ENCODE measurements at regions not wholly inside any gene's neighbourhood (a gene's known extent, or its start where the extent isn't known, plus 50 kb on each side); places are given as distances from the start of the nearest gene placed in this dataset.

- no peak for DNase-seq (ENCODE audit: extremely low read depth, insufficient read length)
- Histone ChIP-seq H3K27me3 (replicated peaks; ENCODE audit: control insufficient read depth, insufficient read depth, low read length) (no peaks in the 10 kb centered on the region), H3K4me3 (replicated peaks; ENCODE audit: low read depth, low read length) (no peak overlapping the region), H3K36me3 (ENCODE audit: control insufficient read depth, insufficient read depth, low read length) (no peaks in the 10 kb centered on the region)
- no peak for TF ChIP-seq CTCF (IDR thresholded peaks at IDR 0.05; ENCODE audit: insufficient read depth, low read length, poor library complexity, severe bottlenecking)
Observed at GRCh38 chr13:105336706-105337576, 1198.5 kb downstream of the EFNB2 start.

GRCh38 chr13:105334211-105334610 is 1201.3 kb downstream of the EFNB2 start:
- no peak for DNase-seq (ENCODE audit: extremely low read depth, insufficient read length)
- H3K36me3 ChIP-seq (ENCODE audit: control insufficient read depth, insufficient read depth, low read length): no peaks in the 10 kb centered on the region
- H3K4me3 ChIP-seq (replicated peaks; ENCODE audit: low read depth, low read length): no peak overlapping the region
- no peak for TF ChIP-seq CTCF (IDR thresholded peaks at IDR 0.05; ENCODE audit: insufficient read depth, low read length, poor library complexity, severe bottlenecking)
- H3K27me3 ChIP-seq (replicated peaks; ENCODE audit: control insufficient read depth, insufficient read depth, low read length): no peaks in the 10 kb centered on the region

- no peak overlapping the region for H3K4me3 ChIP-seq (replicated peaks; ENCODE audit: low read depth, low read length)
- TF ChIP-seq CTCF (IDR thresholded peaks at IDR 0.05; ENCODE audit: insufficient read depth, low read length, poor library complexity, severe bottlenecking): no peak
- H3K36me3 ChIP-seq (ENCODE audit: control insufficient read depth, insufficient read depth, low read length): no peaks in the 10 kb centered on the region
- H3K27me3 ChIP-seq (replicated peaks; ENCODE audit: control insufficient read depth, insufficient read depth, low read length): no peaks in the 10 kb centered on the region
- DNase-seq (ENCODE audit: extremely low read depth, insufficient read length): no peak
Observed at GRCh38 chr13:105333416-105333815, 1202.0 kb downstream of the EFNB2 start.

GRCh38 chr13:105329359-105329758 is 1206.1 kb downstream of the EFNB2 start:
- Histone ChIP-seq H3K36me3 (ENCODE audit: control insufficient read depth, insufficient read depth, low read length) (no peaks in the 10 kb centered on the region), H3K27me3 (replicated peaks; ENCODE audit: control insufficient read depth, insufficient read depth, low read length) (no peaks in the 10 kb centered on the region), H3K4me3 (replicated peaks; ENCODE audit: low read depth, low read length) (no peak overlapping the region)
- TF ChIP-seq CTCF (IDR thresholded peaks at IDR 0.05; ENCODE audit: insufficient read depth, low read length, poor library complexity, severe bottlenecking): no peak
- DNase-seq (ENCODE audit: extremely low read depth, insufficient read length): no peak

- no peak for DNase-seq (ENCODE audit: extremely low read depth, insufficient read length)
- Histone ChIP-seq H3K4me3 (replicated peaks; ENCODE audit: low read depth, low read length) (no peak overlapping the region), H3K36me3 (ENCODE audit: control insufficient read depth, insufficient read depth, low read length) (no peaks in the 10 kb centered on the region), H3K27me3 (replicated peaks; ENCODE audit: control insufficient read depth, insufficient read depth, low read length) (no peaks in the 10 kb centered on the region)
- TF ChIP-seq CTCF (IDR thresholded peaks at IDR 0.05; ENCODE audit: insufficient read depth, low read length, poor library complexity, severe bottlenecking): no peak
Observed at GRCh38 chr13:105328212-105328611, 1207.2 kb downstream of the EFNB2 start.
